GDM1 (cell line): ENCODE measurements at regions not wholly inside any gene's neighbourhood (a gene's known extent, or its start where the extent isn't known, plus 50 kb on each side); places are given as distances from the start of the nearest gene placed in this dataset.
"Not testable (repeated sequence)": the region's sequence is repeated elsewhere in the genome, so short reads cannot be mapped to it uniquely, and the experiment has no call there.

ENCODE experiments used
- DNase-seq: peaks from one replicate; lab custom pipeline; 2025; lab: John Stamatoyannopoulos, UW

DNA sequence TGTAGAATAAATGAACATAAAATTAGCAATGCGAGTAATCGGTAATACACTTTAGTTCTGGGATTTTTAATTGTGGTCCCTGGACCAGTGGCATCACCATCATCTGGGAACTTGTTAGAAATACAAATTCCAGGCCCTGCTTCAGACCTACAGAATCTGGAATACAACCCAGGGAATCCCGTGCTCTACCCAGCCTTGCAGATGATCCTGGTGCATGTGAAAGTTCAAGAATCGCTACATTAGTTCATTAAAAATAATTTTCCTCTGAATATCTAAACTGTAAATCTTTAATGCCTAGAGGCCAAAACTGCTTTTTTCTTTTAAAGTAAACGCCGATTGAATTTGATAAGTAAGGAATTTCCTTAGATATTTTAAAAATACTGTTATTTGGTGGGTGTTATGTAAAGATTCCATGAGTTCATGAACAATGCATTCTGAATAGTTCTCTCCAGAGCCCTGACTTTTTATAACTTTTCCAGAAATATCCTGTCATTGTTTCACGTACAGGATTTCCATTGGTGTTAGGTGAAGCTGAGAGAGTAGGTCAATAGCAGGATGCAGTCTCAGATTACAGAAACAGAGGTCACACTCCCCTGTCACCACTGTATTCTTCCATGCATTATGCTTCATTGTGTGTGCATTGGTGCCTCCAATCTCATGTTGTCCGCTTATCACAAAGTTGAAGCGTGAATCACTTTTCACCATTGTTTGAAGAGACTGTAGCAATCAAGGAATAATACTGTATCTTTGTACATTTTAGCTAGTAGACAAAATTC, 596.5 kb upstream of the KLF12 start:
- no peak for DNase-seq

DNA sequence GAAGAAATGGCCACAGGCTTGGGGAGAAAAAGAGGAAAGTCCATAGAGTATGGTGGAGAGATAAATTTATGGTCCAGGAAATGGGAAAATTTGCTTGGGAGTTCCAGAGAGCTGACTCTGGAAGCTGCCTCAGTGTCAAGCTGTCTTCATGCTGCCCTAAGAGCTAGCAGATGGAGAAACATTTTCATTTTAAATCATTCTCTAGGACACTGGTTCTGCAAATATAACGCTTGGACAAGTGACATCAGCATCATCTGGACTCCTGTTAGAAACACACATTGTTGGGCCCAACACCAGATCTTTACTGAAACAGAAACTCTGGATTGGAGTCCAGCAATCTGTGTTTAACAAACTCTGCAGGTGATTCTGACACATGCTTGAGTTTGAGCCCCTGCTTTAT, 592.0 kb upstream of the KLF12 start:
- no peak for DNase-seq

- not testable (repeated sequence) for DNase-seq
Observed at GRCh38 chr13:74718232-74718842, 584.1 kb upstream of the KLF12 start.

GRCh38 chr13:74715718-74716117, 581.5 kb upstream of the KLF12 start:
- no peak for DNase-seq

DNA sequence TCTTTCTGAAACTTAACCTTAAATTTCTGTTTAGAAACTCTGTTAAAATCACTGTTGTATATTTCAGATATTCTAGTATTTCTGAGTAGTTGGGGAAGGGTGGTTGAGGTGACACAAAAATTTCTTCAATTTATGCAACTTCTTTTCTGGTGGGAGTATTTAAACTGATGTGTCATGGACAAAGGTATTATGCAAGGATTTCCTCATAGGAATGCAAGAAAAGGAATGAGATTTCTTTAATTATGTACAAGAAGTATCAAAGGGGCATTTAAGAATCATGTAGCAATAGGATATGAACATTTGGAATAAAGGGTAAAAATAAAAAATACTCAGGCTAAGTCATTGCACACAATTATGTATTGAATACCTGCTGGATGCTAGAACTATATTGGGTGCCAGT, 575.8 kb upstream of the KLF12 start:
- DNase-seq = no peak

- DNase-seq = no peak
Observed at GRCh38 chr13:74709226-74709625, 575.0 kb upstream of the KLF12 start.

GRCh38 chr13:74708629-74709028, 574.4 kb upstream of the KLF12 start:
- no peak for DNase-seq

DNA sequence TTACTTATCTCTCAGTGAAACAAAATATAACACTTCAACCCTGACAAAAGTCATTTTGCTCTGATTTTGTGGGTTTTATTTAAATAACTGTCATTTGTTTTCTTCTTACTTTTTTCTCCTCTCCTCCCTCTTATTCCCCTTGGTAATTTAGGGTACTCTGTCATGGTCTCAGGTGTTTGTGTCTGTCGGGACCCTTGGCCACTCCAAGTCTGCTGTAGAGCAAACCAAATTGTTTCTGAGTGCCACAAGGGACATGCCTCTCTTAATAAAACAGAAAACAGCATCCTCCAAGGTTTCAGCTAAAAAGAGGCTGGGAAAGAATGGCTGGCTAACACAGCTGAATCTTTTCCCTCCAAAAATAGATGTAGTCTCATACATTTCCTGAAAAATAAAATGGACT, 573.1 kb upstream of the KLF12 start:
- DNase-seq = no peak

DNA sequence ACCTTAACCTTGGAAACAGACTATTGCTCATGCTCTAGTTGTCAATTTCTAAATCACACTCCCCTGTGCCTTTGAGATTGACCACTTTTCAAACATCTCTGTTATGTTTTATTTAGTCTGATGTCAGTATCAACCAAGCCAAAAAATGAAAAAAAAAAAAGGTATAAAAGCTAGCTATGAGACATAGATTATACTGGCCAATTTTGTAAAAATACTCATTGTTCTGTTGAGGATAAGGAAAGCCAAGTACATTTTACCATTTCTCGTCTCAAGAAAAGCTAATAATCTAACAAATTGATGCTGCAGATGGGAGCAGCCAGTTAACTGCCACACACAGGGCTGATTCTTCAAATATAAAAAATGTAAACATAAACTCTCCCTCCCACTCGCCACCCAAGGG, 572.6 kb upstream of the KLF12 start:
- no peak for DNase-seq

DNA sequence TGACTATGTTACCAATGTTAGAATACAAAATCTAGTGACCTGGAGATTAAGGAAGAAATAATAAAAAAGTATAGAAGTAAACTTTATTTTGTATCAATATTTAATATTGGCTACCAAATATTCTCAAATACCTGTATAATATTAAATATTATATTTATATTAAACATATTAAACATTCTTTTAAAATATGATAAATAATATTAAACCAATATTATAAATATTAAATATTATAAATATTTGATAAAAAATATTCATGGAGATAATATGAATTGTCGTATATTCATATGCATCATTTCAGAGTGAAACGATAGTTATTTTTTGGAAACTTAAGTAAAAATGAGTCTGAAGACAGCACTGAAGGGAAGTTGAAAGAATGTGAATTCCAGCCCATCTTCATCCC, 571.2 kb upstream of the KLF12 start:
- no peak for DNase-seq

DNA sequence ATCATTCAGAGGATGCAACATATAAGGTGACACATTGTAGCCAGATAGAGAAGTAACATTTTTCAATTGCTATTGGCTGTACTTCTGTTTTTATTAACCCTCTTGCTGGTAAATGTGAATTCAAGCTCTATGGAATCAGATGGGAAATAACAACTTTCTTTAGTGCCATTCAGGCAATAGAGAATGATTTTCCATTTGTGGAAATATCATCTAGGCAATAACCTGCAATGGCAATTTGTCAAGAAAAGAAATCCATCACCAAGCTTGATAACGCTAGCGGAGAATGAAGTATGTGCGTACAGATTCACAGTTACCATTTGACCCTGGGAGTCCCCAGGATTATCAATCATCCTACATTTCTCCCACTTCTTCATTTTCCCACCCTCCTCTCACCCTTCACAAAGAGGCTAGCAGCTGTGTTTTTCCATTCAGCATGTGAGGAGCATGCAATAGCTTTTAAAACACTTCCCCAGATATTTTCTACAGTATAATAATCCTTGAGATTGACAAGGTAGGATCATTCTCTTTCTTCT, 569.7 kb upstream of the KLF12 start:
- DNase-seq = no peak

- DNase-seq = no peak
Observed at GRCh38 chr13:74696148-74696922, 562.1 kb upstream of the KLF12 start.

- DNase-seq = no peak
Observed at GRCh38 chr13:74695021-74695800, 561.0 kb upstream of the KLF12 start.

DNA sequence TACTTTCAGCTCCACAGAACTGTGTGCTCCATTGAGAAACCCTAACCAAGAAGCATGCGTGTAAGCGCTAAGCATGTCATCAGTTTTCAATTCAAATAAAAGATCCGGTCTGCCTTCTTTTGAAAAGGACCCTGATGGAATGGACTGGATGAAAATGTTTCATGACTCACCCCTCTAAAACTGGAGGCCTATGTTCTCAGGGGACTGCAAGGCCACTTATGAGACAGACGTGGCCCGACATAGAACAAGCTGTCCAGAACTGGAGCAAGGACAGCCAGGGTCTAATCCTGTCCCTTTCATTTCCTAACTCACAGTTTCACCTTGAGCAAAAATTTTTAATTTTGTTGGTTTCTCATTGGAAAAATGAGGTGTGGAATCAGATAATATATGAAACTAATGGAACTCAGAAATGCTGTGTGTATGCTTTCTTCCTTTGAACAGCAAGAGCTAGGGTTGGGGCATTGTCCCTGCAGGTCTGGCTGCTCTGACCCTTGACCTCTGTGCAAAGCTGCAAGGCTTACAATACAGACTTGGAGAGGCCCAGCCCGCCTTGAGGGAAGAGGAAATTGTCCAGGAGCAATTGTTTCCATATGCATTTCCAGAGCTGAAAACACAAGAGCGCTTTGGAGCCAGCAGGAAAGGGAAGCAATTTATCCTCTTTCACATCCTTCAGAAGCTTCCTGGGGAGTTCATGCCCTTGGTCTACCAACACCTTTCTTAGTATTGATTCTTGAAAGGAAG, 553.4 kb upstream of the KLF12 start:
- no peak for DNase-seq

DNA sequence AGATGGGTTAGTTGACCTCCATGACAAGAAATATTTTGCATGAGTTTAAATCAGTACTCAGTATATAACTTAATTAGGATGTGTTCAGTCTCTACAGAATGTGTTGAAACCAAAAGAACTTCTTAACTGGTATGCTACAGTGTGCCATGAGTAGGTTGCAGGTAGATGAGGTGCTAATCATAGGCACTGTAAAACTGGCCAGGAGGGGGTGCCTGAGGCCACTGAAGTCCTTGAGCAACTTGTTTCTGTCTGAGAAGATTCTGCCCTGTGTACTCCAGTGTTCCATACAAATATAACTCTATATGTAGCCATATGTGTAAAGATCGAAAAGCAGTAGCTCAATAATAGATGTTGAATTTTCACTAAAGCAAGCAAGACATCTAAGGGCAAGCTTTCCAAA, 549.2 kb upstream of the KLF12 start:
- DNase-seq = no peak

- no peak for DNase-seq
Observed at GRCh38 chr13:74682746-74683145, 548.5 kb upstream of the KLF12 start.

DNA sequence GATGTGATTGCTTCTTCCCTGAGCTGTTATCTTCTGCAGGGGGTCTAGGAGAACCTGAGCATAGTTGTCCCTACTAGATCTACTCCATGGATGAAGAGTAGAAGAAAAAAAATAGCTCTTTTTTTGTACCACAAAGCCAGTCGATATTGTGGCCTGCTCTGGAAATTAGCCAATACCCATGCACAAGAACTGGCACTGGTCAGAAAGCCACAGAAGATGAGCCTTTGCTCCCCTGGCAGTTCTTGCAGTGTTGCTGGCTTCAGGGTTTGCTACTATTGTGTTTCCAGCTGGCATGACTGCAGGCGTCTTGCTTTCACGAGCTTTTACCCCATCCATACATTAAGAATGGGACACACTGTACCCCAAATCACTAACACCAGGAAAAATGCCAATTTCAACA, 547.7 kb upstream of the KLF12 start:
- no peak for DNase-seq

DNA sequence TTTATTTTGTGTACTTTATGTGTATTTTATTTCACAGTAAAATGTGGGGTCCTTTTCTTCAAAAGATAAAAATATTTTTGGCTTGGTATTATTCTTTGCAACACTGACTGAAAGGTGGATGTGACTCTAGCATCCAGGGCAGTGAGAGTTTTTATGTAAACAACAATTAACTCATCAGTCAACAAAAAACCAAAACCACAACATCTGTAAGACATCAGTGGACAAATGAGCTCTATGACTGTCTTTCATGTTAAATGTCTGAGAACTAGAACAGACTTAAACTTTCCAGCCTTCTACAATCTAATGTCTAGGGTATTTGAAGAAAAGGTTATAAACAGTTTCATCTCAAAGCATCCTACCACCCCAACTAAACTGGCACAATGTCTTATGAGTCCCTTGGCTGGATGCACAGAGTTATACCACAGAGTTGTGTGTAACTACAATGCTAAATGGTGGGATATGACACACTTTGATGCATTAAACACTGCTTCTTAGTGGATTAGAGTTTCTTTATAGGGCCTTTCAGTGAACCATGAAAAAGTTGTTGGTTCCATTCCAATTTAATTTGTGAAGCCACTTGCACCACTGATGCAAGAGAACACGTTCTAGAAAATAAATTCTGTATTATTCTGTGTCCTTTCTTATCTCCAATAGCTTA, 544.2 kb upstream of the KLF12 start:
- no peak for DNase-seq

GRCh38 chr13:74675972-74676371, 541.8 kb upstream of the KLF12 start:
- no peak for DNase-seq

DNA sequence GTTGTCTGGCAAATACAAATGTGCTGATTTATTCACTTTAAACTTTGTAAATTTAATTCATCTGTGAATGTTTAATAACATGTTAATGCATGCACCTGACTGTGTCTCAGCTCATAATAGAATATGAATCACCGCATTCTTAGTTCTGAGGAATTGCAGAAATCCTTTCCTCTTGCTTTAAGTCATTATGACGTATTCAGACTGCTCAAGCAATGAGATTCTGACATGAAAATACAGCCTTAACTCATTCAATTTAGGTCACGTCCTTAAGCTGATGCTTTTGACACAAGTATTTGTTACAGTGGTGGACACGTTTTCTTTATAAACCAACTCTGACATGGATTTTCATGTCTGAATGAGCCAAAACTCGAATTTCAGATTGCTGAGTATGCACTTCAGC, 541.0 kb upstream of the KLF12 start:
- DNase-seq = no peak

GRCh38 chr13:74674720-74675119, 540.5 kb upstream of the KLF12 start:
- no peak for DNase-seq
